OCI-LY3 (cell line): ENCODE measurements at regions not wholly inside any gene's neighbourhood (a gene's known extent, or its start where the extent isn't known, plus 50 kb on each side); places are given as distances from the start of the nearest gene placed in this dataset.
"Not testable (repeated sequence)": the region's sequence is repeated elsewhere in the genome, so short reads cannot be mapped to it uniquely, and the experiment has no call there.

Source experiments
- H2AFZ ChIP-seq: fragments of 200-600, 300-600 bp; shearing (Covaris generic); 2 replicates; pipeline ENCODE4 v1.6.0; 2014; ENCODE audit warnings: antibody characterized with exemption, low read depth, low read length
- H3K27ac ChIP-seq: fragments of 200-600, 300-600 bp; sonication (generic); 2 replicates; pipeline ENCODE4 v1.5.1; 2014; ENCODE audit warnings: mild to moderate bottlenecking, low read length, moderate library complexity, mixed read lengths
- H3K27me3 ChIP-seq: fragments of 200-600, 300-600 bp; sonication (generic); 2 replicates; pipeline ENCODE4 v1.6.1; 2014; ENCODE audit warnings: low read depth, low read length, mixed read lengths
- H3K36me3 ChIP-seq: fragments of 200-600, 300-600 bp; sonication (generic); replicated peaks from 2 replicates; pipeline ENCODE3; 2014; ENCODE audit warnings: low read depth, low read length, mixed read lengths
- H3K4me1 ChIP-seq: fragments of 300-600, 200-600 bp; sonication (generic); 2 replicates; pipeline ENCODE4 v1.6.1; 2014; ENCODE audit warnings: low read length, mixed read lengths
- H3K4me2 ChIP-seq: fragments of 200-600, 300-600 bp; sonication (generic); 2 replicates; pipeline ENCODE4 v1.6.1; 2014; ENCODE audit warnings: low read length, mixed read lengths
- H3K4me3 ChIP-seq: fragments of 300-600, 200-600 bp; sonication (generic); 2 replicates; pipeline ENCODE4 v1.5.1; 2014; ENCODE audit warnings: antibody characterized with exemption, mild to moderate bottlenecking, low read length, moderate library complexity
- H3K79me2 ChIP-seq: fragments of 300-600, 200-600 bp; shearing (Covaris generic); 2 replicates; pipeline ENCODE4 v1.6.1; 2014; ENCODE audit warnings: mild to moderate bottlenecking, low read length, mixed read lengths
- H3K9ac ChIP-seq: fragments of 300-600, 200-600 bp; shearing (Covaris generic); 2 replicates; pipeline ENCODE4 v1.6.0; 2014; ENCODE audit warnings: mild to moderate bottlenecking, low read length, moderate library complexity
- H3K9me3 ChIP-seq: fragments of 200-600, 300-600 bp; shearing (Covaris generic); 2 replicates; pipeline ENCODE4 v1.6.1; 2014; ENCODE audit warnings: low read length, mixed read lengths; ENCODE audit not compliant: insufficient read depth
- H4K20me1 ChIP-seq: fragments of 200-600, 300-600 bp; sonication (generic); 2 replicates; pipeline ENCODE4 v1.6.1; 2016; ENCODE audit warnings: low read length, mixed read lengths; ENCODE audit not compliant: insufficient read depth
- CTCF ChIP-seq: fragments of 200-600, 300-600 bp; sonication (generic); IDR thresholded peaks from 2 replicates; pipeline ENCODE4 v1.5.1; 2014; ENCODE audit warnings: antibody characterized with exemption, low read length, low read depth
- EZH2phosphoT487 ChIP-seq: fragments of 200-600 bp; shearing (Covaris generic); IDR thresholded peaks from 2 replicates; pipeline ENCODE4 v1.6.1; 2018; ENCODE audit warnings: antibody characterized with exemption, mixed run types, low read depth

GRCh38 chr1:166304131-166304530 is 137.3 kb upstream of the FAM78B start:
- H2AFZ ChIP-seq = no peak overlapping the region
- H3K36me3 ChIP-seq = peaks cover 4% of the 10 kb centered on the region
- H3K9ac ChIP-seq = no peak overlapping the region
- no peaks in the 10 kb centered on the region for H4K20me1 ChIP-seq
- no peaks in the 10 kb centered on the region for H3K9me3 ChIP-seq
- H3K27ac ChIP-seq = peak overlapping the region; percentile 69
- H3K79me2 ChIP-seq = no peaks in the 10 kb centered on the region
- peak overlapping the region; percentile 45 for H3K4me2 ChIP-seq
- no peaks in the 10 kb centered on the region for H3K27me3 ChIP-seq
- TF ChIP-seq EZH2phosphoT487 (no peak), CTCF (no peak)
- H3K4me3 ChIP-seq = no peak overlapping the region
- H3K4me1 ChIP-seq = peaks cover 91% of the 10 kb centered on the region

GRCh38 chr1:166305371-166305770 is 138.6 kb upstream of the FAM78B start:
- Histone ChIP-seq H3K36me3 (peaks cover 4% of the 10 kb centered on the region), H3K27me3 (no peaks in the 10 kb centered on the region), H3K4me3 (no peak overlapping the region), H2AFZ (no peak overlapping the region), H3K4me2 (no peak overlapping the region), H4K20me1 (no peaks in the 10 kb centered on the region), H3K9ac (no peak overlapping the region), H3K4me1 (peaks cover 79% of the 10 kb centered on the region), H3K9me3 (no peaks in the 10 kb centered on the region), H3K27ac (no peak overlapping the region), H3K79me2 (no peaks in the 10 kb centered on the region)
- TF ChIP-seq CTCF (no peak), EZH2phosphoT487 (no peak)

- Histone ChIP-seq H3K27me3 (no peaks in the 10 kb centered on the region), H3K27ac (peak overlapping the region; percentile 27), H4K20me1 (no peaks in the 10 kb centered on the region), H2AFZ (no peak overlapping the region), H3K4me1 (peaks cover 58% of the 10 kb centered on the region), H3K4me3 (peak overlapping the region; percentile 2; the same call in 1 of the 2 replicates), H3K79me2 (no peaks in the 10 kb centered on the region), H3K9me3 (no peaks in the 10 kb centered on the region), H3K4me2 (peak overlapping the region; percentile 48), H3K9ac (no peak overlapping the region; the same call in 1 of the 2 replicates), H3K36me3 (peaks cover 4% of the 10 kb centered on the region)
- TF ChIP-seq EZH2phosphoT487 (no peak), CTCF (no peak)
Measured at GRCh38 chr1:166307261-166308188, 140.7 kb upstream of the FAM78B start.

GRCh38 chr1:166316306-166316705 is 149.5 kb upstream of the FAM78B start:
- peaks cover 10% of the 10 kb centered on the region for H3K4me1 ChIP-seq
- not testable (repeated sequence) for H3K9me3 ChIP-seq, H3K4me2 ChIP-seq, H3K36me3 ChIP-seq, H3K4me3 ChIP-seq, H2AFZ ChIP-seq, H3K9ac ChIP-seq, H3K27ac ChIP-seq, H4K20me1 ChIP-seq, H3K27me3 ChIP-seq, H3K79me2 ChIP-seq
